ENCODE measurements at regions not wholly inside any gene's neighbourhood (a gene's known extent, or its start where the extent isn't known, plus 50 kb on each side); places are given as distances from the start of the nearest gene placed in this dataset.

GRCh38 chr1:189500778-189501177, 976.9 kb downstream of the BRINP3 start:
- no peak for TF ChIP-seq CTCF (IDR thresholded peaks at IDR 0.05)

GRCh38 chr1:189510827-189511226, 966.8 kb downstream of the BRINP3 start:
- H3K36me3 ChIP-seq, result no peaks in the 10 kb centered on the region
- no peak for TF ChIP-seq CTCF (IDR thresholded peaks at IDR 0.05)
- H3K4me1 ChIP-seq (ENCODE audit: control insufficient read depth in 1 of 2, insufficient read depth in 1 of 2, low read depth in 1 of 2, low read length in 1 of 2), result no peaks in the 10 kb centered on the region
- H3K27ac ChIP-seq, result no peak overlapping the region
- no peaks in the 10 kb centered on the region for H3K27me3 ChIP-seq
- H3K9me3 ChIP-seq, result no peaks in the 10 kb centered on the region
- no peak overlapping the region for H3K4me3 ChIP-seq (ENCODE audit: low read depth in 1 of 2, low read length in 1 of 2)

More at GRCh38 chr1:189500778-189501177, 976.9 kb downstream of the BRINP3 start:
- H3K9me3 ChIP-seq, result no peaks in the 10 kb centered on the region
- H3K27me3 ChIP-seq, result no peaks in the 10 kb centered on the region
- no peaks in the 10 kb centered on the region for H3K4me1 ChIP-seq (ENCODE audit: control insufficient read depth in 1 of 2, insufficient read depth in 1 of 2, low read depth in 1 of 2, low read length in 1 of 2)
- no peaks in the 10 kb centered on the region for H3K36me3 ChIP-seq
- no peak overlapping the region for H3K4me3 ChIP-seq (ENCODE audit: low read depth in 1 of 2, low read length in 1 of 2)
- H3K27ac ChIP-seq, result no peak overlapping the region

GRCh38 chr1:189513091-189513490, 964.6 kb downstream of the BRINP3 start:
- Histone ChIP-seq H3K27ac (no peak overlapping the region), H3K4me1 (ENCODE audit: control insufficient read depth in 1 of 2, insufficient read depth in 1 of 2, low read depth in 1 of 2, low read length in 1 of 2) (no peaks in the 10 kb centered on the region), H3K36me3 (no peaks in the 10 kb centered on the region), H3K4me3 (ENCODE audit: low read depth in 1 of 2, low read length in 1 of 2) (no peak overlapping the region), H3K9me3 (no peaks in the 10 kb centered on the region), H3K27me3 (no peaks in the 10 kb centered on the region)
- no peak for TF ChIP-seq CTCF (IDR thresholded peaks at IDR 0.05)

- Histone ChIP-seq H3K4me3 (ENCODE audit: low read depth in 1 of 2, low read length in 1 of 2) (no peak overlapping the region), H3K9me3 (no peaks in the 10 kb centered on the region), H3K36me3 (no peaks in the 10 kb centered on the region), H3K27me3 (no peaks in the 10 kb centered on the region), H3K4me1 (ENCODE audit: control insufficient read depth in 1 of 2, insufficient read depth in 1 of 2, low read depth in 1 of 2, low read length in 1 of 2) (no peaks in the 10 kb centered on the region), H3K27ac (no peak overlapping the region)
- no peak for TF ChIP-seq CTCF (IDR thresholded peaks at IDR 0.05)
Measured at GRCh38 chr1:189522441-189522840, 955.2 kb downstream of the BRINP3 start.

GRCh38 chr1:189524501-189524900, 953.2 kb downstream of the BRINP3 start:
- H3K27ac ChIP-seq, result no peak overlapping the region
- H3K4me3 ChIP-seq (ENCODE audit: low read depth in 1 of 2, low read length in 1 of 2), result no peak overlapping the region

More at GRCh38 chr1:189524501-189524900, 953.2 kb downstream of the BRINP3 start:
- no peaks in the 10 kb centered on the region for H3K27me3 ChIP-seq
- H3K9me3 ChIP-seq, result no peaks in the 10 kb centered on the region
- H3K4me1 ChIP-seq (ENCODE audit: control insufficient read depth in 1 of 2, insufficient read depth in 1 of 2, low read depth in 1 of 2, low read length in 1 of 2), result no peaks in the 10 kb centered on the region
- no peak for TF ChIP-seq CTCF (IDR thresholded peaks at IDR 0.05)
- H3K36me3 ChIP-seq, result no peaks in the 10 kb centered on the region

All from neutrophil (primary cell).